Stimulated activated naive CD8-positive, alpha-beta T cell treated with anti-CD3 and anti-CD28 coated beads, Interleukin-15, amount 100 ng/mL, for 72 hours (primary cell): ENCODE measurements at regions not wholly inside any gene's neighbourhood (a gene's known extent, or its start where the extent isn't known, plus 50 kb on each side); places are given as distances from the start of the nearest gene placed in this dataset.
"Not testable (repeated sequence)": the region's sequence is repeated elsewhere in the genome, so short reads cannot be mapped to it uniquely, and the experiment has no call there.

Source experiments
- ATAC-seq: fragments of 150-1000 bp; cut with Tn5 transposase; 2 replicates; pipeline ENCODE4 v1.10.0; 2021; ENCODE audit warnings: mild to moderate bottlenecking, moderate library complexity
- DNase-seq, 2 donors: peaks; one replicate each; pipeline ENCODE4 v3.0.0; 2021 to 2022
- H3K27ac Mint-ChIP-seq, 2 donors: one replicate each; pipeline ENCODE4 v1.8.0; 2022; ENCODE audit warnings: mild to moderate bottlenecking in 2 of 2, mixed read lengths in 2 of 2, moderate library complexity in 2 of 2
- H3K27me3 Mint-ChIP-seq: one replicate; pipeline ENCODE4 v1.8.0; 2022; ENCODE audit warnings: mixed read lengths
- H3K4me1 Mint-ChIP-seq: one replicate; pipeline ENCODE4 v1.8.0; 2022; ENCODE audit warnings: mild to moderate bottlenecking, mixed read lengths
- H3K4me3 Mint-ChIP-seq, 2 donors: one replicate each; pipeline ENCODE4 v1.8.0; 2022; ENCODE audit warnings: mild to moderate bottlenecking in 2 of 2, mixed read lengths in 2 of 2, moderate library complexity in 1 of 2
- H3K9me3 Mint-ChIP-seq, 2 donors: one replicate each; pipeline ENCODE4 v1.8.0; 2022; ENCODE audit warnings: mixed read lengths in 2 of 2

GRCh38 chr11:88061111-88061510 is 114.1 kb downstream of the RAB38 start:
- Mint-ChIP-seq H3K27me3 (no peaks in the 10 kb centered on the region), H3K27ac (no peak overlapping the region), H3K9me3 (no peaks in the 10 kb centered on the region), H3K4me3 (no peak overlapping the region), H3K4me1 (no peaks in the 10 kb centered on the region)
- no peak for DNase-seq
- ATAC-seq = no peak

- Mint-ChIP-seq H3K27ac (no peak overlapping the region), H3K4me3 (no peak overlapping the region), H3K4me1 (no peaks in the 10 kb centered on the region), H3K27me3 (no peaks in the 10 kb centered on the region), H3K9me3 (no peaks in the 10 kb centered on the region)
- ATAC-seq (no peak), DNase-seq (no peak)
These were observed 115.9 kb downstream of the RAB38 start for GRCh38 chr11:88059326-88059725.

- DNase-seq (no peak), ATAC-seq (no peak)
- Mint-ChIP-seq H3K9me3 (no peaks in the 10 kb centered on the region), H3K27ac (no peak overlapping the region), H3K27me3 (no peaks in the 10 kb centered on the region), H3K4me1 (no peaks in the 10 kb centered on the region), H3K4me3 (no peak overlapping the region)
These were observed 123.8 kb downstream of the RAB38 start for GRCh38 chr11:88051396-88051795.

- Mint-ChIP-seq H3K4me3 (no peak overlapping the region), H3K4me1 (no peaks in the 10 kb centered on the region), H3K27ac (no peak overlapping the region), H3K27me3 (no peaks in the 10 kb centered on the region), H3K9me3 (no peaks in the 10 kb centered on the region)
- no peak for DNase-seq
- ATAC-seq = no peak
These were observed 125.0 kb downstream of the RAB38 start for GRCh38 chr11:88050247-88050646.

GRCh38 chr11:88045288-88045687 is 130.0 kb downstream of the RAB38 start:
- not testable (repeated sequence) for H3K4me1 Mint-ChIP-seq, H3K9me3 Mint-ChIP-seq, DNase-seq, H3K27ac Mint-ChIP-seq, H3K4me3 Mint-ChIP-seq, ATAC-seq
- H3K27me3 Mint-ChIP-seq = peaks cover 29% of the 10 kb centered on the region

- not testable (repeated sequence) for H3K4me1 Mint-ChIP-seq, ATAC-seq, H3K9me3 Mint-ChIP-seq, DNase-seq, H3K27ac Mint-ChIP-seq, H3K4me3 Mint-ChIP-seq
- peaks cover 33% of the 10 kb centered on the region for H3K27me3 Mint-ChIP-seq
These were observed 130.6 kb downstream of the RAB38 start for GRCh38 chr11:88044658-88045057.

- Mint-ChIP-seq H3K4me1 (no peaks in the 10 kb centered on the region), H3K9me3 (no peaks in the 10 kb centered on the region), H3K4me3 (no peak overlapping the region), H3K27ac (no peak overlapping the region), H3K27me3 (peaks cover 46% of the 10 kb centered on the region)
- no peak for ATAC-seq
- no peak for DNase-seq
These were observed 132.1 kb downstream of the RAB38 start for GRCh38 chr11:88043149-88043548.

GRCh38 chr11:88042647-88043046 is 132.6 kb downstream of the RAB38 start:
- H3K4me3 Mint-ChIP-seq = no peak overlapping the region
- H3K27me3 Mint-ChIP-seq = peaks cover 47% of the 10 kb centered on the region
- no peak for DNase-seq
- no peaks in the 10 kb centered on the region for H3K9me3 Mint-ChIP-seq
- no peak overlapping the region for H3K27ac Mint-ChIP-seq
- peak; percentile 35 for ATAC-seq
- no peaks in the 10 kb centered on the region for H3K4me1 Mint-ChIP-seq

- Mint-ChIP-seq H3K4me3 (no peak overlapping the region), H3K27ac (peak overlapping the region in 1 of 2 donors; percentile 61), H3K9me3 (no peaks in the 10 kb centered on the region), H3K27me3 (peaks cover 47% of the 10 kb centered on the region), H3K4me1 (no peaks in the 10 kb centered on the region)
- no peak for ATAC-seq
- no peak for DNase-seq
These were observed 133.0 kb downstream of the RAB38 start for GRCh38 chr11:88042238-88042637.

- H3K27ac Mint-ChIP-seq = no peak overlapping the region
- H3K9me3 Mint-ChIP-seq = no peaks in the 10 kb centered on the region
- ATAC-seq (no peak), DNase-seq (no peak)
- no peak overlapping the region for H3K4me3 Mint-ChIP-seq
- H3K27me3 Mint-ChIP-seq = peaks cover 47% of the 10 kb centered on the region
- H3K4me1 Mint-ChIP-seq = no peaks in the 10 kb centered on the region
These were observed 133.6 kb downstream of the RAB38 start for GRCh38 chr11:88041679-88042078.

- Mint-ChIP-seq H3K4me1 (no peaks in the 10 kb centered on the region), H3K27me3 (peaks cover 47% of the 10 kb centered on the region)
These were observed 135.1 kb downstream of the RAB38 start for GRCh38 chr11:88040148-88040496.

GRCh38 chr11:88039476-88040147 is 135.6 kb downstream of the RAB38 start:
- no peaks in the 10 kb centered on the region for H3K9me3 Mint-ChIP-seq
- DNase-seq (no peak), ATAC-seq (no peak)
- no peak overlapping the region for H3K4me3 Mint-ChIP-seq
- H3K27ac Mint-ChIP-seq = no peak overlapping the region
- H3K4me1 Mint-ChIP-seq = no peaks in the 10 kb centered on the region
- peaks cover 42% of the 10 kb centered on the region for H3K27me3 Mint-ChIP-seq

More at GRCh38 chr11:88040148-88040496, 135.1 kb downstream of the RAB38 start:
- H3K4me3 Mint-ChIP-seq = no peak overlapping the region
- ATAC-seq (no peak), DNase-seq (no peak)
- H3K9me3 Mint-ChIP-seq = no peaks in the 10 kb centered on the region
- H3K27ac Mint-ChIP-seq = no peak overlapping the region

GRCh38 chr11:88038063-88038462 is 137.2 kb downstream of the RAB38 start:
- Mint-ChIP-seq H3K4me1 (no peaks in the 10 kb centered on the region), H3K27ac (no peak overlapping the region), H3K9me3 (no peaks in the 10 kb centered on the region), H3K27me3 (peaks cover 30% of the 10 kb centered on the region), H3K4me3 (no peak overlapping the region)
- DNase-seq (no peak), ATAC-seq (no peak)

GRCh38 chr11:88036701-88037100 is 138.5 kb downstream of the RAB38 start:
- no peak for ATAC-seq
- H3K9me3 Mint-ChIP-seq = no peaks in the 10 kb centered on the region
- no peak overlapping the region for H3K27ac Mint-ChIP-seq
- H3K4me3 Mint-ChIP-seq = no peak overlapping the region
- H3K27me3 Mint-ChIP-seq = peaks cover 22% of the 10 kb centered on the region
- no peak for DNase-seq
- H3K4me1 Mint-ChIP-seq = no peaks in the 10 kb centered on the region

- H3K4me3 Mint-ChIP-seq = no peak overlapping the region
- DNase-seq (no peak), ATAC-seq (no peak)
- no peaks in the 10 kb centered on the region for H3K4me1 Mint-ChIP-seq
- no peak overlapping the region for H3K27ac Mint-ChIP-seq
- H3K27me3 Mint-ChIP-seq = peaks cover 18% of the 10 kb centered on the region
- peaks cover 0 to under 1% of the 10 kb centered on the region in 2 donors for H3K9me3 Mint-ChIP-seq
These were observed 140.0 kb downstream of the RAB38 start for GRCh38 chr11:88035271-88035670.

GRCh38 chr11:88017666-88018065 is 157.6 kb downstream of the RAB38 start:
- DNase-seq (no peak), ATAC-seq (no peak)
- H3K27me3 Mint-ChIP-seq = no peaks in the 10 kb centered on the region
- no peak overlapping the region for H3K27ac Mint-ChIP-seq
- H3K4me3 Mint-ChIP-seq = no peak overlapping the region
- no peaks in the 10 kb centered on the region for H3K4me1 Mint-ChIP-seq
- H3K9me3 Mint-ChIP-seq = no peaks in the 10 kb centered on the region
